Trophoblast cell (in vitro differentiated cells and primary cell): ENCODE measurements at regions not wholly inside any gene's neighbourhood (a gene's known extent, or its start where the extent isn't known, plus 50 kb on each side); places are given as distances from the start of the nearest gene placed in this dataset.
A peak's percentile ranks its signal among the peaks of the same experiment; 100 is the strongest.
"Not testable (repeated sequence)": the region's sequence is repeated elsewhere in the genome, so short reads cannot be mapped to it uniquely, and the experiment has no call there.

Experiments
- DNase-seq, 2 donors: peaks; one replicate each; pipeline ENCODE4 v3.0.0-alpha.2; 2016
- H2AFZ ChIP-seq: 2 replicates; pipeline ENCODE4 v1.6.1; 2013; ENCODE audit warnings: low read length, moderate library complexity, mild to moderate bottlenecking; ENCODE audit not compliant: insufficient read depth, poor library complexity
- H2AK5ac ChIP-seq: 2 replicates; pipeline ENCODE4 v1.6.1; 2013; ENCODE audit warnings: mild to moderate bottlenecking, low read length
- H2BK120ac ChIP-seq: 2 replicates; pipeline ENCODE4 v1.6.1; 2013; ENCODE audit warnings: low read length, mild to moderate bottlenecking, moderate library complexity; ENCODE audit not compliant: insufficient read depth, poor library complexity
- H2BK12ac ChIP-seq: 2 replicates; pipeline ENCODE4 v1.6.1; 2013; ENCODE audit warnings: mild to moderate bottlenecking, low read length, moderate library complexity
- H2BK5ac ChIP-seq: 2 replicates; pipeline ENCODE4 v1.6.1; 2013; ENCODE audit warnings: low read length, low read depth, moderate library complexity, mild to moderate bottlenecking; ENCODE audit not compliant: poor library complexity
- H3K14ac ChIP-seq: 2 replicates; pipeline ENCODE4 v1.6.1; 2013; ENCODE audit warnings: mild to moderate bottlenecking, low read length
- H3K18ac ChIP-seq: 2 replicates; pipeline ENCODE4 v1.6.1; 2013; ENCODE audit warnings: mild to moderate bottlenecking, low read length
- H3K23ac ChIP-seq: 2 replicates; pipeline ENCODE4 v1.6.1; 2013; ENCODE audit warnings: low read length
- H3K27ac ChIP-seq: 2 replicates; pipeline ENCODE4 v1.5.1; 2013; ENCODE audit warnings: low read depth, mild to moderate bottlenecking, inconsistent platforms, low read length, moderate library complexity
- H3K27me3 ChIP-seq: 2 replicates; pipeline ENCODE4 v1.6.1; 2013; ENCODE audit warnings: inconsistent platforms, mild to moderate bottlenecking, low read length, moderate library complexity; ENCODE audit not compliant: insufficient read depth
- H3K36me3 ChIP-seq, 2 experiments: 1 replicate in 1 of 2; 2 replicates in 1 of 2; pipeline ENCODE4 v1.6.1; 2013; ENCODE audit warnings: low read length in 2 of 2, mild to moderate bottlenecking in 2 of 2, moderate library complexity in 1 of 2; ENCODE audit not compliant: insufficient read depth in 2 of 2, control insufficient read depth in 1 of 2
- H3K4ac ChIP-seq: 2 replicates; pipeline ENCODE4 v1.6.1; 2013; ENCODE audit warnings: low read depth, mild to moderate bottlenecking, low read length, moderate library complexity
- H3K4me1 ChIP-seq, 2 experiments: 1 replicate in 1 of 2; 2 replicates in 1 of 2; pipeline ENCODE4 v1.6.1; 2013; ENCODE audit warnings: low read length in 2 of 2, mild to moderate bottlenecking in 2 of 2, moderate library complexity in 1 of 2; ENCODE audit not compliant: insufficient read depth in 2 of 2, control insufficient read depth in 1 of 2
- H3K4me2 ChIP-seq: 2 replicates; pipeline ENCODE4 v1.6.1; 2013; ENCODE audit warnings: inconsistent platforms, mild to moderate bottlenecking, low read length, moderate library complexity
- H3K4me3 ChIP-seq: 2 replicates; pipeline ENCODE4 v1.5.1; 2013; ENCODE audit warnings: mild to moderate bottlenecking, low read depth, low read length, inconsistent platforms
- H3K79me1 ChIP-seq: one replicate; pipeline ENCODE4 v1.6.1; 2013; ENCODE audit warnings: low read length
- H3K79me2 ChIP-seq: 2 replicates; pipeline ENCODE4 v1.6.1; 2013; ENCODE audit warnings: low read length, mild to moderate bottlenecking; ENCODE audit not compliant: control insufficient read depth, insufficient read depth, poor library complexity
- H3K9ac ChIP-seq: 2 replicates; pipeline ENCODE4 v1.6.1; 2013; ENCODE audit warnings: mild to moderate bottlenecking, low read length
- H3K9me3 ChIP-seq: 2 replicates; pipeline ENCODE4 v1.6.1; 2013; ENCODE audit warnings: low read depth, mild to moderate bottlenecking, control low read depth, inconsistent platforms, low read length; ENCODE audit not compliant: insufficient read depth
- H4K12ac ChIP-seq: 2 replicates; pipeline ENCODE4 v1.6.1; 2013; ENCODE audit warnings: low read depth, mild to moderate bottlenecking, low read length, moderate library complexity
- H4K8ac ChIP-seq: 2 replicates; pipeline ENCODE4 v1.6.1; 2013; ENCODE audit warnings: low read depth, mild to moderate bottlenecking, low read length, moderate library complexity
- H4K91ac ChIP-seq: one replicate; pipeline ENCODE4 v1.6.1; 2013; ENCODE audit warnings: low read depth, mild to moderate bottlenecking, low read length, moderate library complexity
- WGBS: extraction: QIAGEN DNeasy Blood & Tissue Kit; methylation state at CpG from one replicate; pipeline ENCODE4 v1.1.7; 2013; ENCODE audit warnings: missing lambda C conversion rate; ENCODE audit not compliant: insufficient read length, insufficient coverage; ENCODE audit errors: extremely low coverage; 5-methylcytosine and 5-hydroxymethylcytosine counted together

GRCh38 chr20:40016890-40017289 is 672.1 kb downstream of the MAFB start:
- Histone ChIP-seq H3K27ac (no peak overlapping the region), H3K9ac (no peak overlapping the region), H2BK12ac (peak overlapping the region; percentile 80), H3K14ac (no peak overlapping the region), H3K23ac (no peak overlapping the region), H3K9me3 (no peaks in the 10 kb centered on the region), H2AK5ac (peak overlapping the region; percentile 14), H3K4me3 (no peak overlapping the region), H2BK5ac (no peak overlapping the region), H3K79me2 (no peaks in the 10 kb centered on the region), H3K4ac (no peak overlapping the region), H2AFZ (no peak overlapping the region), H2BK120ac (no peak overlapping the region), H3K4me2 (no peak overlapping the region), H3K27me3 (no peaks in the 10 kb centered on the region), H4K12ac (no peak overlapping the region), H3K79me1 (no peaks in the 10 kb centered on the region), H4K91ac (no peak overlapping the region), H4K8ac (no peak overlapping the region), H3K18ac (no peak overlapping the region), H3K4me1 (peaks cover 0 to 2% of the 10 kb centered on the region in 2 experiments), H3K36me3 (no peaks in the 10 kb centered on the region)
- DNase-seq = no peak
- WGBS = no CpG with 5 or more reads among the region's 4 CpGs

- Histone ChIP-seq H3K4ac (no peak overlapping the region), H3K36me3 (no peaks in the 10 kb centered on the region), H2BK12ac (no peak overlapping the region), H3K79me2 (no peaks in the 10 kb centered on the region), H3K23ac (no peak overlapping the region), H3K9ac (no peak overlapping the region), H3K79me1 (no peaks in the 10 kb centered on the region), H2BK120ac (no peak overlapping the region), H3K18ac (no peak overlapping the region), H3K4me1 (peaks cover 0 to 2% of the 10 kb centered on the region in 2 experiments), H2BK5ac (no peak overlapping the region), H3K4me3 (no peak overlapping the region), H3K27me3 (no peaks in the 10 kb centered on the region), H3K27ac (no peak overlapping the region), H3K14ac (no peak overlapping the region), H4K12ac (no peak overlapping the region), H4K8ac (no peak overlapping the region), H4K91ac (no peak overlapping the region), H2AK5ac (no peak overlapping the region), H2AFZ (no peak overlapping the region), H3K9me3 (no peaks in the 10 kb centered on the region), H3K4me2 (no peak overlapping the region)
- WGBS = no CpG with 5 or more reads among the region's 1 CpG
- no peak for DNase-seq
Observed at GRCh38 chr20:40016392-40016791, 672.6 kb downstream of the MAFB start.

GRCh38 chr20:40012026-40012425 is 677.0 kb downstream of the MAFB start:
- H3K23ac ChIP-seq, H3K79me2 ChIP-seq, H3K27me3 ChIP-seq, H3K4me1 ChIP-seq, H3K4me3 ChIP-seq, H2BK120ac ChIP-seq, H3K9me3 ChIP-seq, H3K79me1 ChIP-seq, DNase-seq, H4K8ac ChIP-seq, H3K14ac ChIP-seq, H3K27ac ChIP-seq, H2AK5ac ChIP-seq, H3K18ac ChIP-seq, H3K4me2 ChIP-seq, H4K91ac ChIP-seq, H3K36me3 ChIP-seq, H2AFZ ChIP-seq, H4K12ac ChIP-seq, H2BK5ac ChIP-seq, H3K9ac ChIP-seq, H2BK12ac ChIP-seq, H3K4ac ChIP-seq: not testable (repeated sequence)
- no CpG with 5 or more reads among the region's 5 CpGs for WGBS

GRCh38 chr20:40010483-40010882 is 678.6 kb downstream of the MAFB start:
- peak overlapping the region; percentile 58 for H4K91ac ChIP-seq
- no peak overlapping the region for H3K4me2 ChIP-seq
- no peak overlapping the region for H2BK120ac ChIP-seq
- H3K18ac ChIP-seq = no peak overlapping the region
- no peak overlapping the region for H3K14ac ChIP-seq
- no peak overlapping the region for H3K4me3 ChIP-seq
- no peaks in the 10 kb centered on the region for H3K36me3 ChIP-seq
- no peak overlapping the region for H3K4ac ChIP-seq
- no peaks in the 10 kb centered on the region for H3K27me3 ChIP-seq
- WGBS = no CpG with 5 or more reads among the region's 2 CpGs
- H4K12ac ChIP-seq = no peak overlapping the region
- no peak overlapping the region for H3K23ac ChIP-seq
- H3K27ac ChIP-seq = peak overlapping the region; percentile 40
- H3K79me2 ChIP-seq = no peaks in the 10 kb centered on the region
- no peak overlapping the region for H4K8ac ChIP-seq
- no peaks in the 10 kb centered on the region for H3K9me3 ChIP-seq
- peaks cover 4 to 7% of the 10 kb centered on the region in 2 experiments for H3K4me1 ChIP-seq
- H2BK12ac ChIP-seq = peak overlapping the region; percentile 56
- peaks cover 5% of the 10 kb centered on the region for H3K79me1 ChIP-seq
- no peak overlapping the region for H2AK5ac ChIP-seq
- no peak overlapping the region for H2BK5ac ChIP-seq
- peak in 1 of 2 donors; percentile 1 for DNase-seq
- H3K9ac ChIP-seq = no peak overlapping the region
- no peak overlapping the region for H2AFZ ChIP-seq
